ENCODE measurements at regions not wholly inside any gene's neighbourhood (a gene's known extent, or its start where the extent isn't known, plus 50 kb on each side); places are given as distances from the start of the nearest gene placed in this dataset.

DNA sequence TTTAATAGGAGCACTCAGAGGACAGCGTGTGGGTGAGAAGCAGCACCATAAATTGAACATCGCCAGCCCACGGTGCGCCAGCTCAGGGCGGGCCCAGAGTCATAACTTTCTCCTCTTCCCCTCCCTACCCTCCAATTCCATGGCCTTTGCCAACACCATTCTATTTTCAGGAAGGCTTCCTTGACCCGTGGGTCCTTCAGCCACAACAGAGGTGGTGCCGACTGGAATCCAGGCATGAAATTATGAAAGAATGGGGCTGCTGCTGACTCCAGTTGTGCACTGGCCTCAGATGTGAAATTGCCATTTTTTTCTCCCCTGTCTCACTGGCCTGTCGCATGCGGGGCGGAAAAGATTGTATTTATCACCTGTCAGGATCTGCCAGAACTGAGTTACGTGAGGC is 345.9 kb downstream of the MIAT start:
- Histone ChIP-seq H3K36me3 (no peaks in the 10 kb centered on the region), H3K27me3 (no peaks in the 10 kb centered on the region), H3K4me3 (no peak overlapping the region), H3K9me3 (no peaks in the 10 kb centered on the region)
- no peak for DNase-seq

DNA sequence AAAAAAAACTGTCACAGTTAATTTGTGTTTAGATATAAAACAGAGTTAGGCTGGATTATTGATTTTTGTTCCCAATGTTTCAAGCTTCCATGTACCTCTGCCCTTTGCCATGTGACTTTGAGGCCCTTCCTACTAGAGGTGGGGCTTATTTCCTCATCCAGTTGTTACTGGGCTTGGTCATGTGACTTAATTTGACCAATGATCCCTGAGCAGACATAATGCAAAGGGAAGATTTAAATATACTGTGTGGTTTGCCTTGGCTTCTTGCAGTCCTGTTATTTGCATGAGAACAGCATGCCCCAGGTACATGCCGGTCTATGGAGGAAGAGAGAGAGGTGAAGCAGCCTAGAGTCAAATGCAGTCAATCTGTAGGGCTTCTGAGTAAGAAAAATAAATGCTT is 347.0 kb downstream of the MIAT start:
- no peaks in the 10 kb centered on the region for H3K27me3 ChIP-seq
- no peaks in the 10 kb centered on the region for H3K9me3 ChIP-seq
- H3K4me3 ChIP-seq, result no peak overlapping the region
- no peaks in the 10 kb centered on the region for H3K36me3 ChIP-seq
- no peak for DNase-seq

DNA sequence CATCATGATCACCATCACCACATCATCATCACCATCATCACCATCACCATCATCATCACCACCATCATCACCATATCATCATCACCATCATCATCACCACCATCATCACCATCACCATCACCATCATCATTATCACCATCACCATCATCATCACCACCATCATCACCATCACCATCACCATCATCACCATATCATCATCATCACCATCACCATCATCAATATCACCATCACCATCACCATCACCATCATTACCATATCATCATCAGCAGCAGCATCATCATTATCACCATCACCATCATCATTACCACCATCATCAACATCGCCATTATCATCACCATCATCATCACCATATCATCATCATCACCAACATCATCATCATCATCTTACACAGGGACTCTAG is 351.1 kb downstream of the MIAT start:
- no peak for DNase-seq
- no peaks in the 10 kb centered on the region for H3K27me3 ChIP-seq
- H3K36me3 ChIP-seq, result no peaks in the 10 kb centered on the region
- H3K4me3 ChIP-seq, result no peak overlapping the region
- H3K9me3 ChIP-seq, result no peaks in the 10 kb centered on the region

DNA sequence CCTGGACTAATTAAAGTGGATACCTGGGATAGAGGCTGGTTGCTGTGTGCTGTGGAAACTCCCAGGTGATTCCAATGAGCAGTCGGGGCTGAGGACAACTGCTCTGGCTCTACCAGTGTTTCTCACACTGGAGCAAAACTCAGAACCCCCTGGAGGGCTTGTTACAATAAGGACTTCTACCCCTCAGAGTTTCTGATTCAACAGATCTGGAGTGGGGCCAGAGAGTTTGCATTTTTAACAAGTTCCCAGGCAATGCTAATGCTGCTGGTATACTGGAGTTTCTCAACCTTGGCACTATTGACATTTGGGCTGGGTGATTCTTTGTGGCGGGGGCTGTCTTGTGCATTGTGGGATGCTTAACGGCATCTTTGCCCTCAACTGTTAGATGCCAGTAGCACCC is 353.7 kb downstream of the MIAT start:
- Histone ChIP-seq H3K9me3 (peaks cover 3% of the 10 kb centered on the region; the same call in 1 of the 2 replicates), H3K4me3 (no peak overlapping the region), H3K36me3 (no peaks in the 10 kb centered on the region), H3K27me3 (no peaks in the 10 kb centered on the region)
- DNase-seq, result no peak

DNA sequence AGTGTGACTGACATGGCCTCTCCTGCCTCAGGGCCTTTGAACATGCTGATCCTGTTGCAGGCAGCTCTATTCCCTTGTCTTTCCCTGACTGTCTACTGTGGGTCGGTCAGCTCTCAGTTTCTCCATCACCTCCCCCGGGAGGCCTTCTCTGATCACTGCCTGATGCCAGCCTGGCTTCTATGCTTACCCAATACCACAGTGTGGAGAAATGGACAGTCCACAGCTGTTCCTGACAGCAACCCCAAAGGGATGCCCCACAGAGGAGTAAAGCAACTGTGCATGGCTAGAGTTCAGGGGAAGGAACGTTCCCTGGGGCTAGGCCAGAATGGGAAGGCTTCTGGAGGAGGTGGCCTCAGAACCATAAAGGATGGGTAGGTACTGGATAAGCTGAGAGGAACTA is 354.3 kb downstream of the MIAT start:
- Histone ChIP-seq H3K36me3 (no peaks in the 10 kb centered on the region), H3K4me3 (no peak overlapping the region), H3K27me3 (no peaks in the 10 kb centered on the region), H3K9me3 (peaks cover 3% of the 10 kb centered on the region; the same call in 1 of the 2 replicates)
- no peak for DNase-seq

DNA sequence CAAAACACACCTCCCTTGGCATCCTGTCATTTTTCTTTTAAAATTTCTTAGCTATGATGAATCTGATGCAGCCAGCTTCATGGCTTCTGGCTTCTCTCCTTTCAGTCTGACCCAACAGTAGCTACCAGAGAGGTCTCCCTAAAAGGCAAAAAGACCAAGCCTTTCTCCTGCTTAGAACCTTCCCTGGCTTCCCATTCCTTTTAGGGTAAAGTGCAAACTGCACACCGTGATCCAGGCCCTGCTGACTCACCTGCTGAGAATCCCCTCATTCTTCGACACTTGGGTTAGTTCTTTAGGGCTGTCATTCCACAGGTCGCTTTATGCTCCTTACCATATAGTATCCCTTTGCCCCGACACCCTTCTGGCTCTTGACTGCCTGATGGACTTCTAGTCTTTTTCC is 362.4 kb downstream of the MIAT start:
- Histone ChIP-seq H3K4me3 (no peak overlapping the region), H3K27me3 (no peaks in the 10 kb centered on the region; the same call in 1 of the 2 replicates), H3K9me3 (no peaks in the 10 kb centered on the region), H3K36me3 (no peaks in the 10 kb centered on the region)
- DNase-seq, result no peak

DNA sequence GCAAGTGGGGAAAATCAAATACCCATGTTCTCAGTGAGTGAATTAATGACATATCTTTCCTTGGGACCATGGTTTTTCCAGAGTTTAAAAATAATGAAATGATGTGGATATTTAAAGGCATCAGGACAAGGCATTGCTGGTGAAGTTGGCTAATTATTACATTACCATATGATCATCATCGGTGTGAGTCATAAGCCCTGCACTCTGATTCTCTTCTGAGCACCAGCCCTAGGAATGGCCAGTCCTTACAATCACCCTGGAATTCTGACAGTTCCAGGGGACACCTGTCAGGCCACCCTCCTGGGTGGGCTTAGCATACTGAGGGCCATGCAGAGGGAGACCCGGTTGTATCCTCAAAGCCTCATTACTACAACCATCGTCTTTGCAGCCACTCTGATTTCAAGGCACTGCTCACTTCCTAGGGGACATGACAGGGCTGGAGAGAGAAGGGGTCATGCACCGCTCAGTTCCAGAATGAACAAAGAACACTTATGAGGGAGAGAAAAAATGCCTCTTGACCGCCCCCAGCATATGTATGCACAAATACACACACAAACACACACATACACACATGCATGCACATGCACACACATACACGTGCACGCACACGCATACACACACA is 365.0 kb downstream of the MIAT start:
- Histone ChIP-seq H3K4me3 (no peak overlapping the region), H3K9me3 (no peaks in the 10 kb centered on the region), H3K27me3 (no peaks in the 10 kb centered on the region; the same call in 1 of the 2 replicates), H3K36me3 (no peaks in the 10 kb centered on the region)
- no peak for DNase-seq

DNA sequence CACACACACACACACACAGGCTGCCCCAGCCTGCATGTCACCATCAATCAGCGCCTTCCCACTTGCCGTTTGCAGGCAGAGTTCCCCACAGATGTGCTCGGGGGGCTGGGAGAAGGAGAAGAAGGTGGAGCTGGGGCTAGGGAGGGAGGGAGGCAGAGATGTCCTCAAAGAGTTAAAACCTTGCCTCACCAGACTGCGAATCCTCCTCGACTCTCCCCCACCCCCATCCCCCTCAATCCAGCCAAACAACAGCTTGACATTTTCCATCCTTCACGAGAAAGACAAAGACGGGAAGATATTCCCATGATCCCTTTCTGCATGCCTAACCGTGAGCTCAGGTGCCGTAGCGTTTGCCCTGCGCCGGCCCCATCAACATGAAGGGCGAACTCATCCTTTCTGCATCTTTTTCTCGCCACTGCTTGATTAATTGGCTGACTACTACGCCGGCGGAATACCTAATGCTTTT is 365.5 kb downstream of the MIAT start:
- Histone ChIP-seq H3K27me3 (no peaks in the 10 kb centered on the region), H3K9me3 (no peaks in the 10 kb centered on the region), H3K4me3 (no peak overlapping the region), H3K36me3 (no peaks in the 10 kb centered on the region)
- DNase-seq, result no peak

DNA sequence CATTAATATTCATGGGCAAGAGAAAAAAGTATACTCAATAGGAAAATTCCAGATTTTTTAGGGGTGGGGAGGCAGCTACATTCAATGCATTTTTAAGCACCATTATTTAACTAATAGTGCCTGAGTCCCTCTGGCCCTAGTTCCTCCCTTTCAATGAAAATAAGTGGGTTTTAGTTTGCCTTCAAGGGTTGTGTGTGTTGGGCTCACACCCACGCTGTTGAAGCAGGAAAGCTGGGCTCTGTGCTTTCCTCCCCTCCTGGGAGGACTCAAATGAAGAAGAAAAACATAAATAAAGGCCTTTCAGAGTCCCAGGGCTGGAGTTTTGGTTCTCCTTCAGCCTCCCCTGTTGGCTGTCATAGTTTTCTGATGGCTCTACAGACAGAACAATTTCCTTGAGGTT is 366.2 kb downstream of the MIAT start:
- Histone ChIP-seq H3K9me3 (no peaks in the 10 kb centered on the region), H3K4me3 (no peak overlapping the region), H3K36me3 (no peaks in the 10 kb centered on the region), H3K27me3 (no peaks in the 10 kb centered on the region)
- no peak for DNase-seq

DNA sequence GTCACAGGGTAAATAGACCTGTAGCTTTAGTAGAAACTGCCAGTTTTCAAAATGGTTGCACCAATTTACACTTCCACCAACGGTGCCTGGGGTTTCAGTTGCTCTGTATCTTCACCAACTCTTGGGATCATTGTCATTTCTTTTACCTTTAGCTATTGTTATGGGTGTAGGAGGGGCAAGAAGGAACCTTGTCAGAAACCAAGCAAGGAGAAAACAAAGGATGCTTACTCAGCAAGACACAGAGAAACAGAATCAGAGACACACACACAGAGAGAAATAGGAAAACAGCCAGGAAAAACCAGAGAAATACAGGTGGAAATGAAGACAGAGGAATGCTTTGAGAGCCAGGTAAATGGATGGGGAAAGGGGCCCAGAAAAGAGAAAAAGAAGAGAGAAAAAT is 367.6 kb downstream of the MIAT start:
- H3K27me3 ChIP-seq, result no peaks in the 10 kb centered on the region
- H3K36me3 ChIP-seq, result no peaks in the 10 kb centered on the region

DNA sequence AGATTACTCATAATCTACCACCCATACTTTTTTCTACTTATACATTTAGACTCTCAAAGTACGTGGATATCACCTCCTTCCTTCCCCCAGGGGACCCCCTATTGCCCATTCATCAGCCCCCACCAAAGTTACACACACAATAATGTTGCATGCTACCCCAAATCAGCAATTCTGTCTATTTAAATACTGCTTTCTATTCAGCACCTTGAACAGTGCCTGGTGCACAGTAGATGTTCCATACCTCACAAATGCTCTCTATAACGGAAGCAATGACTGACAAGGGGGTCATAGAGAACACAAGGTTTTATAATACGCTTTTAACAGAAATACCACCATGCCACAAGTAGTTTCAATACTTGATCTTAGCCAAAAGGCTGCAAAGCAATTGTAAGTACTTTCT is 370.7 kb downstream of the MIAT start:
- no peaks in the 10 kb centered on the region for H3K27me3 ChIP-seq
- no peaks in the 10 kb centered on the region; the same call in 1 of the 2 replicates for H3K9me3 ChIP-seq
- no peak overlapping the region for H3K4me3 ChIP-seq
- no peaks in the 10 kb centered on the region for H3K36me3 ChIP-seq
- DNase-seq, result no peak

More for the DNA sequence above, 367.6 kb downstream of the MIAT start:
- Histone ChIP-seq H3K9me3 (no peaks in the 10 kb centered on the region), H3K4me3 (no peak overlapping the region)
- DNase-seq, result no peak

DNA sequence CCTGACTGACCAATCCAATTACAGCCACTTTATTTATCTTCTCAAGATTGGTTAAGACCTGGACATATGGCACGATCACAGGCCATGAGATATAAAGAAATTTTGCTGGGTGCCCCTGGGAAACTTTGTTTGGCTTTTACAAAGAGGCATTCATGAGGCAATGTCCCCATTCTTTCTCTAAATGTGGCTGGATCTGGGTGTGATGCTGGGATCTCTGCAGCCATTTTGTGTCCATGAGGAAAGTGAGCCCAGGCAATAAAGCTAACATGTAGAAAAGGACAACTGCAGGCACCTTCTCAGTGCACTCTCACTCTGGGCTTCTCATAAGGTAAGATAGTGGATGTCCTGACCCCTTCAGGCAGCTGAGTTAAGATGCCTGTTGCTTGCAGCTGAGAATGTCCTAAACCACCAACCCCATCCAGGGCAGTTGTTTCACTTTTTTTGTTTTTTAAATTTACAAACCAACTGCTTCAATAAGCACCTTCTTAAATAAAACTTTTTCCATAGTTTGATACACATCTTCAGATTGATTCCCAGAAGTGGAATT is 372.3 kb downstream of the MIAT start:
- Histone ChIP-seq H3K4me3 (no peak overlapping the region), H3K9me3 (no peaks in the 10 kb centered on the region; the same call in 1 of the 2 replicates), H3K36me3 (no peaks in the 10 kb centered on the region), H3K27me3 (no peaks in the 10 kb centered on the region)
- DNase-seq, result no peak

DNA sequence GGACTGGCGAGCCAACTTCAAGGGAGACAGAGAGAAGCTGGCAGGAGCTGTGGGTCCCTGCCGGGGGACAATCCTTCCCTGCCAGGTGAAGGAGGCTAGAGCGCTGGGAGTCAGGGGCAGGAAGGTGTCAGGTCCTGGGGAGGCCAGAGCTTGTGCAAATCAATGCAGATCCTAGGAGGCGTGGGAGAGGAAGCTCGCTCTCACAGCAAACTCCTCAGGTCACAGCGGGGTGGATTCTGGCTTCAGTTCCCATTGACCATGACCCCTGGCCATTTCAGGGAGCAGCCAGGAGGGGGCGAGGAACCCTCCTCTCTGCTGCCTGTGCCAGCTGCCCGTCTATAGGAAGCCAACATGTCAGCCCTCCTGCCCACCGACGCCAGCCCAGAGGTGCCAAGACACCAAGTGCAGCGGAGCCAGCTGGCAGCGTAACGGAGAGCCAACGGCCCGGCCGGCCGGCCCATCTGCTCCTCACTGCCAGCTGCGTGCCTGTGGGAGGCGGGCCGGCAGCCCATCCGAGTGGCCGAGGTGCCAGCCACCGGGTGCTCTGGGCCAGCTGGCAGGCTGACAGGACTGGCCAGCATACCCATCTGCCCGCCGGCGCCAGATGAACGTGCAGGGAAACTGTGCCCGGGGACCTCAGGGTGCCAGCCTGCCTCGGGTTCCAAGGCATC is 374.8 kb downstream of the MIAT start:
- Histone ChIP-seq H3K4me3 (no peak overlapping the region), H3K9me3 (no peaks in the 10 kb centered on the region; the same call in 1 of the 2 replicates), H3K36me3 (no peaks in the 10 kb centered on the region), H3K27me3 (no peaks in the 10 kb centered on the region)
- peak; percentile 98 for DNase-seq

DNA sequence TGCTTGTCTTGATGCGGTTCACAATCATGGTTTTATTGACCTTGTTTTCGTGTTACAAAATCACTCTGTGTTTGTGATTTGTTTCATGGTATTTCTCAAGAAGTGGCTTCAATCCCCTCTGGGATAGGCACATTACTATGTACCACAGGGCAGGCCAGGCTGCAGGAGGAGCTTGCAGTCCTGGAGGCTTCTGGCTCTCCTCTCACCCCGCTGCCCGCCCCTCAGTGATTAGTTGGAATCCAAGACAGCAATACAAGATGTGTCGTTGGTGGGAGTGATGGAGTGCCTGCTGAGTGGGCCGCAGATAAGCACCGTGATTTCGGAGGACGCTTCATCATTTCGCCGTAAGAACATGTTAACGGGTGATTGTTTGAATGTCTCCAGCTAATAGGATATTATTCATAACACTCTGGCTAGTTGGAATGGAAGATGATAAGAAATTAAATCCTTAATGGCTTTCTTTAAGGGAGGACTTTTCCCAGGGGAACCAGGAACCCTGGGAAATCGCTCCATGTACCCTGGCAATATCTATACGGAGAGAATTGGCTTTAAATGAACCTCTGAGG is 384.4 kb downstream of the MIAT start:
- DNase-seq, result no peak
- Histone ChIP-seq H3K27me3 (no peaks in the 10 kb centered on the region), H3K9me3 (peaks cover 2% of the 10 kb centered on the region; the same call in 1 of the 2 replicates), H3K36me3 (no peaks in the 10 kb centered on the region), H3K4me3 (no peak overlapping the region)

DNA sequence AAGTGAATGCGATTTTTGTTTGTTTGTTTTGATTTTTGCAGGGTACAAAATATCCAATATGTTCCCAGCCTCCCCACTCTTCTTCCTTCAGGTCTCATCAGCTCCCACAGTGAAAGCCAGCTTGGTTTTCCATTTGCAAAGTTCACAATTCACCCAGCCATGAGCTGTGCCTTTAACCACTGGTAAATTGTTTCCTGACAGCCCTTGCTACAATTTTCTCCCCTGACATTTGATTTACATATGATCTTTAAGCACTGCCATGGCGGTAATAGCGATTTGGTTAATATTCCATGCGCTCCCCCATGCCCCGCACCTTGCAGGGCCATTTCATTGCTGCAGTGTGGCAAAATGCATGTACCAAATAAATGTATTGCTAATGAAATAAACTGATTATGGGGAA is 385.9 kb downstream of the MIAT start:
- DNase-seq, result no peak
- Histone ChIP-seq H3K27me3 (no peaks in the 10 kb centered on the region), H3K9me3 (peaks cover 2% of the 10 kb centered on the region; the same call in 1 of the 2 replicates)

DNA sequence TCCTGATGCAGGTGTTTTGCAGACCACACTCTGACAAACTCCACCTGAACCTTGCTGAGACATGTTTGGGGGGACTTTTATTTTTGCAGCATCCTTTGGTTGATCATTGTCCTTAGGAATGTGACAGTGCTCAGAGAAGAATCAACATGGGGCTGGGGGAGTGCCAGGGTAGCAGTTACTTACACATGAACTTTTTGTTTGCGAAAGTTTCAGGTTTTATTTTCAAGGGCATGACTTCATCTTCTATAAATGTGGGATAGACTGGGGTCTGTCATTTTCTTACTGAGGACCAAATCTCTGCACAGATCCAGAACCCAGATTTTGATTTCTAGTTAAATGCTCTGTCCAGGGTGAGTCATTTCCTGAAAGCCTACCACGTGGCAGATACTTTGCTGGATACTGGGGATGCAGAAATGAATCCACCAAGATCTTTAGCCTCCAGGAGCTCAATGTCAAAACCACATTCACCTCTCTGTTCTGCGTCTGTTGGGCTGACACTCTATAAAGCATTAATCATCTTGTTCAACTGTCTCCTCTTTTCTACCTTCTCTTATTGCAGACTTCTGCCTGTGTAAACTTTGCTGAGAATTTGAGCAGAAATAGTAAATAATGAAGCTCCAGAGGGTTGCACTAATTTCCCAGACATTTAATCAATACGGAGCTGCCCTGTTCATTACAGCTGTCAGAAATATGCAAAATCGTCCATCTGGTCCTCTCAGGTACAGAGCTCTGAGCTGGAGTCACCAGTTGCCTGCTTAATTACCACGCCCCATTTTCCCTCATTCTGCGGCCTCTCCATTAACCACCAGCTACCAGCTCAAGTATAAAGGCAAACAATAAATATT is 387.9 kb downstream of the MIAT start:
- Histone ChIP-seq H3K27me3 (no peaks in the 10 kb centered on the region), H3K4me3 (no peak overlapping the region), H3K36me3 (no peaks in the 10 kb centered on the region), H3K9me3 (peaks cover 2% of the 10 kb centered on the region; the same call in 1 of the 2 replicates)
- DNase-seq, result peak; percentile 55

More for the DNA sequence above, 385.9 kb downstream of the MIAT start:
- Histone ChIP-seq H3K36me3 (no peaks in the 10 kb centered on the region), H3K4me3 (no peak overlapping the region)

DNA sequence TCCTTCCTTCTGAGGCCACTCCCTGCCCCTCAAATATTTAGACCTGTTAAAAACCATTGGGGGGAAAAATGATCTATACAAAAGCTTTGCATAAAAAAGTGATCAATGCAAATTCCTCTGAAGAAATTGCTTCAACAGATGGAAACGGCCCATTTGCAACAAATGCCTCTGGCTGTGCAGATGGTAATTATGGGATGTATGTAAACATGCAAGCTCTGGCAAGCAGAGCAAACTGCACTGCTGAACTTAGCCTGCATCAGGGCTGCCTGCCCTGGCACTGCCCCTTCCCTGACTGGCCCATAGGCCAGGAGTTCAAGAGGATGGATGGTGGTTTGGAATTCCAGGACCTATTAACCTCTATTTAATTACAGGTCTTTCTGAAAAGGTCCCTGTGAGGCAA is 388.7 kb downstream of the MIAT start:
- Histone ChIP-seq H3K27me3 (no peaks in the 10 kb centered on the region), H3K9me3 (peaks cover 2% of the 10 kb centered on the region; the same call in 1 of the 2 replicates), H3K36me3 (no peaks in the 10 kb centered on the region), H3K4me3 (no peak overlapping the region)
- peak; percentile 53 for DNase-seq

Data from MG63 (cell line).